HEK293 (cell line): ENCODE measurements at regions not wholly inside any gene's neighbourhood (a gene's known extent, or its start where the extent isn't known, plus 50 kb on each side); places are given as distances from the start of the nearest gene placed in this dataset.

ENCODE experiments used
- CTCF ChIP-seq: fragments of 450-650 bp; formaldehyde crosslinking; IDR thresholded peaks from 2 replicates; pipeline ENCODE4 v1.5.1; 2016; ENCODE audit warnings: missing biosample characterization, missing genetic modification characterization
- KLF1 ChIP-seq: fragments of 450-650 bp; formaldehyde crosslinking; IDR thresholded peaks from 2 replicates; pipeline ENCODE4 v1.5.1; 2016; ENCODE audit warnings: missing biosample characterization, missing genetic modification characterization
- KLF16 ChIP-seq: fragments of 450-650 bp; formaldehyde crosslinking; IDR thresholded peaks from 2 replicates; pipeline ENCODE4 v1.5.1; 2017; ENCODE audit warnings: missing biosample characterization, missing genetic modification characterization
- REST ChIP-seq: fragments of 450-650 bp; formaldehyde crosslinking; IDR thresholded peaks from 2 replicates; pipeline ENCODE4 v1.5.1; 2016; ENCODE audit warnings: missing biosample characterization, missing genetic modification characterization
- ZBTB11 ChIP-seq: fragments of 450-650 bp; formaldehyde crosslinking; conservative IDR thresholded peaks from 2 replicates; pipeline ENCODE4 v1.5.1; 2016; ENCODE audit warnings: low read depth, missing biosample characterization, missing genetic modification characterization
- ZFHX2 ChIP-seq: fragments of 450-650 bp; formaldehyde crosslinking; conservative IDR thresholded peaks from 2 replicates; pipeline ENCODE4 v1.5.1; 2016; ENCODE audit warnings: missing biosample characterization, missing genetic modification characterization
- ZNF174 ChIP-seq: fragments of 450-650 bp; formaldehyde crosslinking; IDR thresholded peaks from 2 replicates; pipeline ENCODE4 v1.5.0; 2017; ENCODE audit warnings: missing biosample characterization, mild to moderate bottlenecking, missing genetic modification characterization
- ZNF239 ChIP-seq: fragments of 450-650 bp; formaldehyde crosslinking; IDR thresholded peaks from 2 replicates; pipeline ENCODE4 v1.5.1; 2016; ENCODE audit warnings: missing biosample characterization, missing genetic modification characterization
- ZNF274 ChIP-seq, 2 experiments: fragments of 200-500 bp in 1 of 2; fragments of 450-650 bp in 1 of 2; sonication (Bioruptor generic) in 1 of 2; formaldehyde crosslinking in 1 of 2; IDR thresholded peaks; 2 replicates each; pipeline versions ENCODE4 v1.5.1 to v1.6.1; 2014 to 2016; ENCODE audit warnings: borderline replicate concordance in 1 of 2, inconsistent platforms in 1 of 2, low read length in 1 of 2, missing biosample characterization in 1 of 2, missing genetic modification characterization in 1 of 2
- ZNF280C ChIP-seq: fragments of 450-650 bp; formaldehyde crosslinking; IDR thresholded peaks from 2 replicates; pipeline ENCODE4 v1.5.1; 2016; ENCODE audit warnings: missing biosample characterization, missing genetic modification characterization
- ZNF324 ChIP-seq: fragments of 450-650 bp; formaldehyde crosslinking; IDR thresholded peaks from 2 replicates; pipeline ENCODE4 v1.5.1; 2016; ENCODE audit warnings: missing biosample characterization, missing genetic modification characterization
- ZNF398 ChIP-seq: fragments of 450-650 bp; formaldehyde crosslinking; IDR thresholded peaks from 2 replicates; pipeline ENCODE4 v1.5.1; 2017; ENCODE audit warnings: missing biosample characterization, missing genetic modification characterization
- TF ChIP-seq, protein P1 (sequence below): fragments of 450-650 bp; formaldehyde crosslinking; IDR thresholded peaks from 2 replicates; pipeline ENCODE4 v1.5.1; 2016; ENCODE audit warnings: missing biosample characterization, missing genetic modification characterization

GRCh38 chr10:8898745-8899330 is 844.4 kb downstream of the GATA3 start:
- TF ChIP-seq ZFHX2 (tag by site-specific recombination): no peak
- TF ChIP-seq ZNF324 (tag by site-specific recombination): no peak
- TF ChIP-seq CTCF: no peak
- no peak for TF ChIP-seq ZNF398 (tag by site-specific recombination)
- no peak for TF ChIP-seq REST (tag by site-specific recombination)
- no peak for TF ChIP-seq KLF1 (tag by site-specific recombination)
- no peak for TF ChIP-seq ZNF174 (tag by site-specific recombination)
- no peak for TF ChIP-seq ZBTB11 (tag by site-specific recombination)
- TF ChIP-seq, protein P1, sequence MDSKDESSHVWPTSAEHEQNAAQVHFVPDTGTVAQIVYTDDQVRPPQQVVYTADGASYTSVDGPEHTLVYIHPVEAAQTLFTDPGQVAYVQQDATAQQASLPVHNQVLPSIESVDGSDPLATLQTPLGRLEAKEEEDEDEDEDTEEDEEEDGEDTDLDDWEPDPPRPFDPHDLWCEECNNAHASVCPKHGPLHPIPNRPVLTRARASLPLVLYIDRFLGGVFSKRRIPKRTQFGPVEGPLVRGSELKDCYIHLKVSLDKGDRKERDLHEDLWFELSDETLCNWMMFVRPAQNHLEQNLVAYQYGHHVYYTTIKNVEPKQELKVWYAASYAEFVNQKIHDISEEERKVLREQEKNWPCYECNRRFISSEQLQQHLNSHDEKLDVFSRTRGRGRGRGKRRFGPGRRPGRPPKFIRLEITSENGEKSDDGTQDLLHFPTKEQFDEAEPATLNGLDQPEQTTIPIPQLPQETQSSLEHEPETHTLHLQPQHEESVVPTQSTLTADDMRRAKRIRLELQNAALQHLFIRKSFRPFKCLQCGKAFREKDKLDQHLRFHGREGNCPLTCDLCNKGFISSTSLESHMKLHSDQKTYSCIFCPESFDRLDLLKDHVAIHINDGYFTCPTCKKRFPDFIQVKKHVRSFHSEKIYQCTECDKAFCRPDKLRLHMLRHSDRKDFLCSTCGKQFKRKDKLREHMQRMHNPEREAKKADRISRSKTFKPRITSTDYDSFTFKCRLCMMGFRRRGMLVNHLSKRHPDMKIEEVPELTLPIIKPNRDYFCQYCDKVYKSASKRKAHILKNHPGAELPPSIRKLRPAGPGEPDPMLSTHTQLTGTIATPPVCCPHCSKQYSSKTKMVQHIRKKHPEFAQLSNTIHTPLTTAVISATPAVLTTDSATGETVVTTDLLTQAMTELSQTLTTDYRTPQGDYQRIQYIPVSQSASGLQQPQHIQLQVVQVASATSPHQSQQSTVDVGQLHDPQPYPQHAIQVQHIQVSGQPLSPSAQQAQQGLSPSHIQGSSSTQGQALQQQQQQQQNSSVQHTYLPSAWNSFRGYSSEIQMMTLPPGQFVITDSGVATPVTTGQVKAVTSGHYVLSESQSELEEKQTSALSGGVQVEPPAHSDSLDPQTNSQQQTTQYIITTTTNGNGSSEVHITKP (tag by site-specific recombination): no peak
- TF ChIP-seq KLF16 (tag by site-specific recombination): no peak
- TF ChIP-seq ZNF280C: no peak
- no peak for TF ChIP-seq ZNF274 (IDR thresholded peaks at IDR 0.05; ENCODE audit: low read length)
- no peak for TF ChIP-seq ZNF274 (tag by site-specific recombination; IDR thresholded peaks at IDR 0.05; ENCODE audit: borderline replicate concordance)
- no peak for TF ChIP-seq ZNF239 (tag by site-specific recombination)
